Activated CD4-positive, alpha-beta T cell treated with anti-CD3 and anti-CD28 coated beads, Interleukin-10, Interleukin-2, amounts not matched to agents 100 ng/mL and 50 ng/mL, durations not matched to agents 16 hours and 8 hours (primary cell): ENCODE measurements at regions not wholly inside any gene's neighbourhood (a gene's known extent, or its start where the extent isn't known, plus 50 kb on each side); places are given as distances from the start of the nearest gene placed in this dataset.
"Not testable (repeated sequence)": the region's sequence is repeated elsewhere in the genome, so short reads cannot be mapped to it uniquely, and the experiment has no call there.

Experiments used
- DNase-seq: peaks from one replicate; pipeline ENCODE4 v3.0.0-alpha.2; 2020

DNA sequence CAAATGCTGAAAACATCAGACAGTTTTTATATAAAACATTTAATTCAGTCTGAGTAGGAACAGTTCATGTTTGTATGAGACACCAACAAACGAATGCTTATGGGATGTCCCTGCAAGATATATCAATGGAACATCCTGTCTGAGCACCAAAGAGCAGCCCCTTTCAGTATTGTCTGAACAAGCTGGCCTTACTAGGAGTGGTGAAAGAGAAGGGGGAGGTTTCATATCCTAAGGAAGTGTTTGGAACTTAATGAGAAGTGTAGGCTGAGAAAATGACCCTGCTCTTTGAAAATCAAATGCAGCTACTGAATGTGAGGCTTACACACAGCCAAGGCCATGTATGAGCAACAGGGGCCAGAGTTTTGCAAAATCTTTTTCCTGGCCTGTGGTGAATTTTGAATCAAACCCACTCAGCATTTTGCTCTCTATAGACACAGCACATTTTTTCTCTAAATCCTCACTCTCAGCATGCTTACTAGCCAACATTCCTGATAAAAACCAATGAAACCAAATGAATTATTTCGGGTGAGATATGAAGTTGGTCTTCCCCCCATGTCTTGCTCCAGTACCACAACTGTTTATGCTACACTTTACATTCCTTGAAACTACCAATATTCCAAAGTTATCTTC lies 119.4 kb downstream of the LUZP4 start:
- no peak for DNase-seq

DNA sequence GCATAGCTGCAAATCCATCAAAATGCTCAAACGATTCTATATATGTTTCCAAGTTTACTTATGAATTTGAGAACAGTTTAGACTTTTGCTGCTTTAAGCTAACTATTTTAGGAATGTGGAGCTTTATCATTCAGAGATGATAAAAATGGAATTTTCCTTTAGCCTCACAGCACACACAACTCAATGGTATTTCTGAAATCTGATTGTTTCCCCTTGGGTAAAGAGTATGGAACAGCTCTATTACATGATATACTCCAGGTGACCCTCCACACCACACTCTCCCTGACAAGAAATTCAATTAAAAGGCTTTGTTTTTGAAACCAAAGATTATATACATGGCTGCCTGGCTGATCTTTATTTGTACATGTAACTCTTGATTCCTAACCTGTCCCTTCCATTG lies 120.0 kb downstream of the LUZP4 start:
- DNase-seq, result no peak

DNA sequence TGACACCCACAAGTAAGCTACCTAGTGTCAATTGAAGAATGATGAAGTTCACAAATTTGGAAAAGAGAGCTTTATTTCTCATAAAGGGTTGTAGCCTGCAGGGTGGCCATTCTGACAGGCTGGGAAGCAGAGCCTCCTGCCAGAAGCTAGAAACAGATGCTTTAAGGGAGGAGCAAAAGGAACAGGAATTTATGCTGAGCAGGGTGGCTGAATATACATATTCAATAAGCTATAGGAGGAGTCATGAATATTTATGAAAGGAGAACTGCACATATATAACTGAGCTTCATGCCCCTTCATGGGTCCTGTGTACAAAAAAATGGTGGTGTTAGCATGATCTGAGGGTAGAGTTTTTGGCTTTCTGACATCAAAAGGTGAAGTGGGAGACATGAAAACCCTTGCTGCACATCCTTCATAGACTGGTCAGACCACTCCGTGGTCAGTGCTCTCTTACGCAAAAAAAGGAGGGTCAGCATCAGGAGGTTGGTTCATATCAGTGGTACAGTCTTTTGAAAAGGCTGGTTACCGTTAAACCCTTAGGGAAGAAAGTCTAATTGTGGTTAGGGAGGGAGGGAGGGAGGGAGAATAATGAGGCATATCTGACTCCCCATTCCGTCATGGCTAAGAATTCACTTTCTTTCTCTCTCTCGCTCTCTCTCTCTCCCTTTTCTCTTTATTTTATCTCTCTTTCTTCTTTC lies 121.4 kb downstream of the LUZP4 start:
- no peak for DNase-seq

DNA sequence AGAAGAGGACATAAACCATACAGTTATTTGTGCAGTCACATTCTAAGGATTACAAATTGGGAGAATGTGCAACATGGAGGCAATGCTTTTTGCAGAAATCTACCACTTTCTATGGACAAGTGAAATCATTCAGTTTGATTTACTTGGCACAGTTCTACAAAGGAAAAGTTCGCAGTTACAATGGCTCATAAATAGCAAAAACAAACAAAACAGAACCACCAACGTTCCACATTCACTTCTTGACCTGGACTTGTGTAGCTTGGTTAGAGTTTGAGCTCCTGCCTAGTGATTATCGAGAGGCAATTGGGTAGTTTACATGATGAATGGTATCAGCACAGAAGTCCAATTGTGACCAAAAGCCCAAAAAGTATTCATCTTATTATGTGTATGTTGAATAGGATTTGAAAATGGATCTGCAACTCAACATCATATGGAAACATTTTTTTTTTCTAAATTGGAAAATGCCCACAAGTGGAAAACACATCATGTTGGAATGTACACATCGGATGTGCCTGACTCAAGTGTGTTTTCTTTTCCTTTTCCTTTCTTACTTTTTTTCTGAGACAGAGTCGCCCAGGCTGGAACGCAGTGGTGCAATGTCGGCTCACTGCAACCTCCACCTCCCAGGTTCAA lies 123.8 kb downstream of the LUZP4 start:
- DNase-seq, result no peak

DNA sequence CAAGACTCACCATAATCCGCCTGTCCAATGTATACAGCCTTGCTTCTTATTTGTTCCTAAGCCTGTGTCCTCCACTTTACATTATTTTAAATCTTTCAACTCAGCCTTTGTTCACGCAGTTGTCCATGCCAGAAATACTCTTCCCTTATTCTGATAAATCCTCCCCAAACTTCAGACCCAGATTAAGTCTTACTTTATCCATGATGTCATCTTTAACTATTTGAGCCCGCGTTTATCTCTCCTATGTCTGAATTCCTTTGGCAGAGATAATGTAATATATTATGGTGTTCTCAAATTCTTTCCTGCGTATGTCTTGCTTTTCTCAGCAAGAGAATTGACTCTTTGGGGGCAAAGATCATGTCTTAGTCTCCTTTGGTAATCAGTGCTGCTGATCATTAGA lies 129.6 kb downstream of the LUZP4 start:
- DNase-seq, result no peak

DNA sequence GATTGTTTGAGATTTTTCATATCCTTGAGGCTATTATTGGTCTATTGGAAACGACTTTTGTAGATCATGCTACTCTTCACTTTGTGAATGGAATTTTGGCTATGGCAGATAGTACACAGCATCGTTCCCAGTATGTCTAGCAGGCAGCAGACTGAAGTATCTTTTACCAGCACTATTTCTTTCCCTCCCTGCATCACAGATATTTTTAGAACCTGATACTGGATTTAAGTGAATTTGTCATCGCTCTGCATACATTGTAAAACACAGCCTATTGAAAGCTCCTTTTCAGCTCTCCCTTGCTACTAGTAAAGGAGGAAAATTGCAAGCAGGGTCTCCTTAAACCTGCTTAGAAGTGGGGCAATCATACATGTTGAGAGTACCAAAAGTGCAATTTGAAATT lies 133.6 kb downstream of the LUZP4 start:
- no peak for DNase-seq

DNA sequence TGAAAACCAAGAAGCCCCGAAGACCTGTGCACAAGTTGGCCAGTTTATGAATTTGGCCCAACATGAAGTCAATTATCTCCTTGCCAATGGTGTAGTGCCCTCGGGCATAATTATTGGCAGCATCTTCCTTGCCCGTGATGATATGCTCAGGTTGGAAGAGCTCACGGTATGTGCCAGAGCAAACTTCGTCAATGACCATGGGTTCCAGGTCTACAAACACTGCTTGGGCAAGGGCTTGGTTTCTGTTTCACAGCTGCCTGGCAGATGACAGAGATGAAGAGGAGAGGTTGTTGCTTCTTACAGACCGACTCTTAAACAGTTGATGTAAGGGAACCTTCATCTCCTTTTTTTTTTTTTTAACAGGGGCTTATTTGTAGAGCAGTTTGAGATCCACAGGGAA lies 135.6 kb upstream of the PLS3 start:
- DNase-seq, result no peak

DNA sequence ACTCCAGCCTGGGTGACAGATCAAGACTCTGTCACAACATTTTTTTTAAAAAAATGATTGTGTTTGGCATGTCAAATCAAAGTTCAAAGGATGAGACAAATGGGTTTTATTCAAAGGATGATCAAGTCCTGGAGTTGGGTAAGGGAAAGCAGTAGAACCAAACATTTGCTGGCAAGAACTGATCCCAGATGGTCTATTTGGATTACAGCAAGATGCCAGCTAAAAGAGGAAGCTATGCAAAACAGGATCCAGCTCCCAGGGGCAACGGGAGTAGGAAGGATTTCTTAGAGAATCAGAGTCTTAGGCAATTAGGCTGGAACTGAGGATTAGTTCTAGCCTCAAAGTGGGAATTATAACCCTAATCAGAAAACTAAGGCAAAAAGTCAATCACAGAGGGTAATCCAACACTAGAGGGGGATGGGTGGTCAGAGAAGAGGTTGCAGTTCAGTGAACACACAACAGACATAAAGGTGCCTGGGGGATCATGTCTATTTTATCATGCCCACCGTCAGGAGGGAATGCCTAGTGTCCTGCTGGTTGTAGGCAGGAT lies 133.0 kb upstream of the PLS3 start:
- DNase-seq, result no peak

DNA sequence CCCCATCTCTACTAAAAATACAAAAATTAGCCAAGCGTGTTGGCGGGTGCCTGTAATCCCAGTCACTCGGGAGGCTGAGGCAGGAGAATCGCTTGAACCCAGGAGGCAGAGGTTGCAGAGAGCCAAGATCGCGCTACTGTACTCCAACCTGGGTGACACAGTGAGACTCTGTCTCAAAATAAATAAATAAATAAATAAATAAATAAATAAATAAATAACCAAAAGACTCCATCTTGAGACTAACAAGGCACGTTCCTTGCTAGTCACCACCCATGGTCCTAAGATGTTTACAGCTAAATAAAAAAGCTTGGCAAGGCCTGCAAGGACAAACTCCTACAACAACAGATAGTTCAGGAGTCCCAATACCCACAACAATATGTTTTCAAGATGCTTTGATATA lies 126.1 kb upstream of the PLS3 start:
- not testable (repeated sequence) for DNase-seq

DNA sequence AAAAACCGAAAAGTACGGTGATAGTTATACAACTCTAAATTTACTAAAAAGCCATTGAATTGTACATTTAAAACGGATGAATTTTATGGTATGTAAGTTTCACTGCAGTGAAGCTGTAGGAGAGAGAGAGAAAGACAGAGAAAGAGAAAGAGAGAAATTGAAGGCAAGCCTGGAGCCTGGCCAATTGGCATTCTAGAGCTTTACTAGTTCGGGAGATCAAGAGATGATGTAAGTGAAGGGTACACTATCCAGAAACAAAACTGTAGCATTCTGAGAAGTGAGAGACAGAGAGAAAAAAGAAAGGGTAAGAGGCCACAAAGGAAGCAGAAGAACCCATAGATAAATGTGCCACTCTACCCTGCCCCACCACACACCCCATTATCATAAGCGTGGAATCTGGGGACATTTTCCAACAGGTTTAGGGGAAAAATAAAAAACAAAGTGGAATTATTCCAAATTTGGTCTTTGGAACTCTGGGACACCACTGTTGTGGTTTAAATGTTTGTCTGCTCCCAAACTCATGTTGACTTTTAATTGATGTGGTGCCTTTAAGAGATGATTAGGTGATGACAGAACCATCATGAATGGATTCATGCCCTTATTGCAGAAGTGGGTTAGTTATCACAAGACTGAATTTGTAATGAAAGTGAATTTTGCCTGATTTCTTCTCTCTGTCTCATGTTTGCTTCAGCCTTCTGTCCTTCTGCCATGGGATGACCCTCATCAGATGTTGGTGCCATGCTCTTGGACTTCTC lies 123.0 kb upstream of the PLS3 start:
- DNase-seq, result no peak

DNA sequence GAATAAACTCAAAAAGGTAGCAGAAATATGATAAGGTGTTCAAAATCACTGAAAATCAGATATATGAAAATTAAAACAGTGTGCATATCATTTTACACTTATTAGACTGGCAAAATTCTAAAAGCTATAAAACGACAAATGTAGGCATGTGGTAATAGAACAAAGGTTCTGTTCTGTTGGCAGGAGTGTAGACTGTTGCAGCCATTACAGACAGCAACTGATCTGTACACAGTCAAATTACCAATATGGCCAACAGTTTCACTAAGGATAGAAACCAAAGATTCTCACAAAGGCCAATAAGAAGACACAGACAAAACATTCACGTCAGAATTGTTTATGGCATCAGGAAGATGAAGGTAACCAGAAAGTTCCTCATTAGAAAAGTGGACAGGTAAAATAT lies 112.8 kb upstream of the PLS3 start:
- no peak for DNase-seq

DNA sequence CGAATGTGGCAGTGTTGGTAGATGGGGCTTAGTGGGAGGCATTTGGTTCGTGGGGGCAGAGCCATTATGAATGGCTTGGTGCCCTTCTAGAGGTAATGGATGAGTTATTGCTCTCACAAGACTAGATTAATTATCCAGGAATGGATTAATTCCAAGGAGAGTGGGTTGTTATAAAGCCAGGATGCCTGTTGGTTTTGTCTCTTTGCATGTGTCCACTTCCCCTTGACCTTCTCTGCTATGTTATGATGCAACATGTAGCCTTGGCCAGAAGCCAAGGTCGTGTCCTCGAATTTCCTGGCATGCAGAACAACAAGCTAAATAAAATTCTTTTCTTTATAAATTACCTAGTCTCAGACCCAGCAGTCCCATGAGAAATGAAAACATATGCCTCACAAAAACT lies 111.2 kb upstream of the PLS3 start:
- DNase-seq, result no peak

DNA sequence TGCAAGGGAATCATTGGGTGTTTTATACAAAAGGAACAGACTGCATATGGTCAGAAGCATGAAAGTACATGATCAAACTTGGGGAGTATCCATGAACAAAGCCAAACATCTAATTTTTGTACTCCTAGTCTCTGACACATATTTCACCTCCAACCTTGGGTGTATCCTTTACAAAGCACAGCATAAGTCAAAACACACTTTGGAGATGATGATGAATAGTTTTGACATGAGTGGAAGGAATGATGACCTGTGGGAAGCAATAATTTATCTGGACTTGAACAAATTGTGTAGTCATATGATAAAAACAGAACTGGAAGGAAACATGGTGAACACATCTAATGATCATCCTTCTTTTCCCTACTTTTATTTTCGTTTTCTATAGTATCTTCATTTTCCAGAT lies 108.7 kb upstream of the PLS3 start:
- DNase-seq, result no peak

DNA sequence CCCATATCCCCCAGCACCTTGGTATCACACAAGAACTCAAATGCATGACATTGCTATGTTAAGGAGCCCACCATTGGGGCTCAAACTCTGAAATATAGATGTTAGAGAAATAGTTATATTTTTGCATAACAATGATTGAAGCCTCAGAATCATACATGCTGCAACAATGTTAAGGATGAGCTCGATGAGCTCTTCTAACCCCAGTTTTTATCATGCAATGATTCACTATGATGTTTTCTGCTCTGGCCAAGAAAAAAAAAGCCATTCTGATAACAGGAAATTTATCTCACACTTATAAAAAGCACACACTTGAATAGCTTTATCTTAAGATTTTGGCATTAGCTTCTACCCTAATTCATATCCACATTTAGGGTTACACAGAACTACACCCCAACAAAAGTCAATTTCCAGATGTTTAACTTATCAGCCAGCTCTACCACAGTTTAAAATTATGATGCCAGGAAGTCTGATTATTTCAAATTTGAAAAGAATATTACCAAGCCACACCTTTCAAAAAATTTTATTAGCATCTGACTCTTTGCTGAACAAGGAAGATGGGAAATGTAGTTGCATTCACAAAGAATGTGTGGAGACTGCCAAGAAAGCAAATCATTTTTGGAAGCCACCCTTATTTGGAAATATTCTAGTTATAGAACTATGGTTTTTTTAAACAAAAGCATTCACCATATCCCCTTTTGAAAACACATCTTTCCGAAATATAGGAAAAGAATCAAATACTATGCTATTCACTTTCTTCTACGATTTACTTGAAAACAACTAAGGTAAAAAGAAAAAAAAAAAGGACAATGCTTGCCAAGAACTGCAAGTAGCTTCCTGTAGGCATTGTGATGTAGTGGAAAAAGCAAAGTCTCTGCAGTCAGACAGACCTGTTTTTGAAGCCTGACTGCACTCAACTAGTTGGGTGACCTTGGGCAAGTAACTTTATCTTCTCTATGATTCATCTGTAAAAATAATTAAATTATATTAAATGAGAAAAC lies 100.8 kb upstream of the PLS3 start:
- no peak for DNase-seq

DNA sequence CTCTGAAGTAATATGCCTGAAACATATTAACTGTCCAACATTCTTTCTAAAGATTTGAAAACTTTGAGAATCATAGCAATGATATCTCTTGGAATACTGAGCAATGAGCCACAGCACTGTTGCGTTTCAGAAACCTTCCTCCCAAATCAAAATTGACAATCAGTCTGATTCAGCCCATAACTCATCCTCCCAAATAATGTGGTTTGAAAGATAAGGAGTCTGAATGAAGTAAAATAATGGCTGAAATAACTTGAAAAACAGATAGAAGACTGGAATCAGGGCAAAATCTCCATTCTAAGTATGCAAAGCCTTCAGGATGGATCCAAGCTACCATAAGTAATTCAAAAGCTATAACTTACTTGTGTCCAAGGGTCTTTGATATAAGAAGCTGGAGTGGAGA lies 98.6 kb upstream of the PLS3 start:
- no peak for DNase-seq

DNA sequence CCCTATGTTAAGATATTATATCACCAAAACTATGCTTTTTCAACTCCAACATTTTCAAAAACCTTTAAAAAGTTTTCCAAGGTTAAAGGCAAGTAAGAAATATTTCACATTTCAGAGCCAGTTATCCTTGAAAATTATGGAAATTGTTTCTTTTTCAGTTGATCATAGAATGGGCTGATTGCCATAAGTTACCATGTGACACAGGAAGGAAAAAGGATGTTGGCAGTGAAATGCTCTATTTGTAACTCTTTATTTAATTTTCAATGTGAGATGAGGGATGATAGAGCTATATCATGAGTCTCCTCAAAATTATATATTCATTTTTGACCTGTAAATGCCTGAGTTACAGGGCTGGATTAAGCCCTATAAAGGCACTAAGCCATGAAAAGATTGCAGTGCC lies 93.0 kb upstream of the PLS3 start:
- no peak for DNase-seq

DNA sequence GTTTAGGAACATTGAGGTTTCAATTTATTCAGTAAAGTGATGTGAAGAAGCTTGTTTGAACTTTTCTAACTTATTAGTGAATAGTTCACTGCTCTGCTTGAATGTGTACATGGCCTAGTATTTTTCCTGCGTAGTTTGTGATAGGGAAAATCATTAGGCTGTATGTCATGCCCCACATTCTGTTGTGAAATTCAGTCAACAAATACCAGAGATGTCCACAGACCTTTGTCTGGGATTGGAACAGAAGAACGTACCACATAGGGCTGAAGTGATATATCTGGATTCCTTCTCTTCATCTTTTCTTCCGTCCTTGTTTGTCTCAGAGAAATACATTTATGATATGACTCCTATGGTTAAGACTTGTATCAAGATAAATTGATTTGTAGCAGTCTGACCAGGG lies 88.8 kb upstream of the PLS3 start:
- no peak for DNase-seq

DNA sequence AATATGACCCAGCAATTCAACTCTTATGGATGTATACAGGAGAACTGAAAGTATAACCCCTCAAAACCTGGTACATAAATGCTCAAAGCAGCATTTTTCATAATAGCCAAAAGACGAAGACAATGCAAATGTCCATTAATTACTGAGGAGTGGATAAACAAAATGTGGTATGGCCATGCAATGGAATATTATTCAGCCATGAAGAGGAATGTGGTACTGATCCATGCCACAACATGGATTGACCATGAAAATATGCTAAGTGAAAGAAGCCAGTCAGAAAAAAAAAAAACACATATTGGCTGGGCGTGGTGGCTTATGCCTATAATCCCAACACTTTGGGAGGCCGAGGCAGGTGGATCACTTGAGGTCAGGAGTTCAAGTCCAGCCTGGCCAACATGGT lies 74.5 kb upstream of the PLS3 start:
- DNase-seq, result no peak

DNA sequence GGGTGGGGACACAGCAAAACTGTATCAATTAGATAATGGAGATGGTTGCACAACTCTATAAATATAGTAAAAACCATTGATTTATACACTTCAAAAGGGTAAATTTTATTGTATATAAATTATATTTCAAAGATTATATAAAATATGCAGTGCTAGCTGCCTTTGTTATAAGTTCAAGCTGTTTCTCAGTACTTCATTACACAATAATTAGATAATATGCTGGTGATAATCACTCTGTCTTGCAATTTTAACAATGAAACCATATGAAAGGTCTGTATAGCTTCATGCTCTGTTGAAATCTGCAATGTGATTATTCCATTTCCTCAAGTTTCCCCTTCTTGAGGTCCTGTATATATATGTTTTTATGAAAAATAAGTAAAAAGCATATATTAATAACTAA lies 73.4 kb upstream of the PLS3 start:
- no peak for DNase-seq

DNA sequence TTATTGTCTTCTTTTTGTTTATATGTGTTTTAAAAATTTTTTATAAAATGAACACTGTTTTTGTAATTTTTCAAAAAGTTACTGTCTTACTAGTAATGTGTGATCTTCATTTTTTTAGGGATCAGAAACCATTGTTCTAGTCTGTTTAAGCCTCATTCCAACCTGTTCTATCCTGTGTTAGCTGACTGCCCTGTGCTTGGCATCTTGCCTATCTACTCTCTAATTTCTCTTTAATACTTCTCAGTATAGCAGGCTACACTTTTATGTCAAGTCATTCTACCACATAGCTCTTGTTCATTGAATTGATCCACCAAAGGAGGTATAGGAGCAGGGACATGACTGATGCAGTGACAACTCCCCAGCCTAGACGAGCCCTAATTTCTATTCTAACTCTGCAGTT lies 70.2 kb upstream of the PLS3 start:
- no peak for DNase-seq

DNA sequence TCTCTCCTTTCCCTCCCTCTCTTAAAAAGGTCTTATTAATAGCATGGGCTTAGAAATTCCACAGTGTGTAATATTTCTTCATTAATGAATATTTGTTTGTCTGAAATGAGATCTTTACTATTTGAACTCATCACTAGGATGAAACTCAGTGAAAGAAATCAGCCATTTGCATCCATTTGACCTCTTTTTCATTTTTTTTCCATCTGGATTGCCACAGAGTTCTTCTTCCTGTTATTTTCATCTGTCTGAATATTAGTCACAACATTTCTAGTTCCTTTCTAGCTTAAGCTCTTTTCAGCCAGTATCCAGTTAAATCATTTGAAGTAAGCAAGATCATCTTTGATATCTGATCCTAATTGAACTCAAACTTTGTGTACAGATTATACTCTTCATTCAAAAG lies 69.2 kb upstream of the PLS3 start:
- no peak for DNase-seq

DNA sequence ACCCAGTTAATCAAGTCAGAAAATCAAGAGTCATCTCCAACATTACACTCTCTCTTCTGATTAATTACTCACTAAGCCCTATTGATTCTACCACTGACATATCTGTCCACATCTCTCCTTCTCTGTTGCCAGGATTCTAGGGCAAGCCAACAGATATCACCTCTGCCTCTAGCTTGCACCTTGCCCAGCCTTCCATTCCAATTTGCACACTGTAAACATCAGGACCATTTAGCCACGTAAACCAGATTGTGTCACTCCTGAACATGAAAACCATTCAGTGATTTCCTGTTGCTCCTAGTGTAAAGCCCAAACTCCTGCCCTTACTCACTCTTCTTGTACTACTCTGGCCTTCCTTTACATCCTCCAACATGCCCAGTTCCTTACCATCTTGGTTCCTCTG lies 68.0 kb upstream of the PLS3 start:
- DNase-seq, result no peak
